ENCODE measurements at regions not wholly inside any gene's neighbourhood (a gene's known extent, or its start where the extent isn't known, plus 50 kb on each side); places are given as distances from the start of the nearest gene placed in this dataset.

DNA sequence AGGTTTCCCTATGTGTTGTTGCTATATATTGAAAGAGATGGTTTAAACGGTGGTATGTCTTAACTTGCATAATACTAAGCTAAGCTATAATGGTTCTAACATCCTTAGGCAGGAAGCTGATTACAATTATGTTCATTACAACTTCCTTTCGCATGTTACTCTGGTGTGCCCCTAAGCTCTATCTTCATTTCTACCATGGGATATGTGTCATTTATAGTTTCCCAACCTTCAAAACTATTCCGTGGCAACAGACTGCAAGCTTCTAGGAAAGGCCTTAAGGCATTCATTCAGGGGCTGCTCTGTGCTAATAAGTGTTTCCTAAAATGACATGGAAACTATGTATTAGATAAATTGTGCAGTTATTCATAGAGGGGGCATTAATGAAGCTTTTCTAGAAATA lies 294.6 kb downstream of the GXYLT1 start:
- TF ChIP-seq, protein P1, sequence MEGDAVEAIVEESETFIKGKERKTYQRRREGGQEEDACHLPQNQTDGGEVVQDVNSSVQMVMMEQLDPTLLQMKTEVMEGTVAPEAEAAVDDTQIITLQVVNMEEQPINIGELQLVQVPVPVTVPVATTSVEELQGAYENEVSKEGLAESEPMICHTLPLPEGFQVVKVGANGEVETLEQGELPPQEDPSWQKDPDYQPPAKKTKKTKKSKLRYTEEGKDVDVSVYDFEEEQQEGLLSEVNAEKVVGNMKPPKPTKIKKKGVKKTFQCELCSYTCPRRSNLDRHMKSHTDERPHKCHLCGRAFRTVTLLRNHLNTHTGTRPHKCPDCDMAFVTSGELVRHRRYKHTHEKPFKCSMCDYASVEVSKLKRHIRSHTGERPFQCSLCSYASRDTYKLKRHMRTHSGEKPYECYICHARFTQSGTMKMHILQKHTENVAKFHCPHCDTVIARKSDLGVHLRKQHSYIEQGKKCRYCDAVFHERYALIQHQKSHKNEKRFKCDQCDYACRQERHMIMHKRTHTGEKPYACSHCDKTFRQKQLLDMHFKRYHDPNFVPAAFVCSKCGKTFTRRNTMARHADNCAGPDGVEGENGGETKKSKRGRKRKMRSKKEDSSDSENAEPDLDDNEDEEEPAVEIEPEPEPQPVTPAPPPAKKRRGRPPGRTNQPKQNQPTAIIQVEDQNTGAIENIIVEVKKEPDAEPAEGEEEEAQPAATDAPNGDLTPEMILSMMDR (IDR thresholded peaks at IDR 0.05), result no peak
- intact Hi-C loops (cut with DNase I), result no loop called here
- peaks cover 10% of the 10 kb centered on the region for H3K9me3 ChIP-seq
- no peaks in the 10 kb centered on the region for H3K4me1 ChIP-seq
- WGBS, 3 donors, result 66 to 71% (median 67%) methylated on average over 3 of the region's 3 CpGs
- no peaks in the 10 kb centered on the region for H3K36me3 ChIP-seq (ENCODE audit: insufficient read depth in 1 of 2, low read depth in 1 of 2)
- no peak overlapping the region for H3K4me3 ChIP-seq
- H3K27me3 ChIP-seq (ENCODE audit: insufficient read depth in 3 of 3, low read length in 2 of 3), result no peaks in the 10 kb centered on the region
- no peak for ATAC-seq
- H3K27ac ChIP-seq, result no peak overlapping the region
- no peak for DNase-seq

DNA sequence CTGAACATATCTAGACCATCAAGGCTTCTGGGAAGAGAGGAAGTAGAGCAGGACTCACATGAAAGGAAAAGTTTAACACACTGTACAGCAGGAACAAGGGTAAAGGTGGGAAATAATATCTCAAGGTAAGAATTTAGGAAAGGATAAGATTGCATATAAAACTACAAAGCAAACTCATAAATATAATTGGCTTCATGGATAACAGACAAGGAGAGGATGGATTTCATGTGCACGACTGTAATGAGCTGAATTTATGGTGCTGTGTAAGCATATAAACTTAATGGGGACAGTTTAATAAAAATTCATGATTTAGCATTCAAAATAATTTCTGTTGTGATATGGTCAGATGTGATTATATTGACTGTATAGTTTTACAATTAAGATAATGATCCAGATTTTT lies 298.0 kb downstream of the GXYLT1 start:
- no peak overlapping the region for H3K4me3 ChIP-seq
- TF ChIP-seq, protein P1 (IDR thresholded peaks at IDR 0.05), result no peak
- H3K9me3 ChIP-seq, result peaks cover 10% of the 10 kb centered on the region
- H3K4me1 ChIP-seq, result no peaks in the 10 kb centered on the region
- H3K27me3 ChIP-seq (ENCODE audit: insufficient read depth in 3 of 3, low read length in 2 of 3), result no peaks in the 10 kb centered on the region
- DNase-seq (no peak), ATAC-seq (no peak)
- no peaks in the 10 kb centered on the region for H3K36me3 ChIP-seq (ENCODE audit: insufficient read depth in 1 of 2, low read depth in 1 of 2)
- 21 to 25% (median 24%) methylated on average over 1 of the region's 1 CpG for WGBS, 3 donors
- H3K27ac ChIP-seq, result no peak overlapping the region
- intact Hi-C loops (cut with DNase I), result no loop called here

DNA sequence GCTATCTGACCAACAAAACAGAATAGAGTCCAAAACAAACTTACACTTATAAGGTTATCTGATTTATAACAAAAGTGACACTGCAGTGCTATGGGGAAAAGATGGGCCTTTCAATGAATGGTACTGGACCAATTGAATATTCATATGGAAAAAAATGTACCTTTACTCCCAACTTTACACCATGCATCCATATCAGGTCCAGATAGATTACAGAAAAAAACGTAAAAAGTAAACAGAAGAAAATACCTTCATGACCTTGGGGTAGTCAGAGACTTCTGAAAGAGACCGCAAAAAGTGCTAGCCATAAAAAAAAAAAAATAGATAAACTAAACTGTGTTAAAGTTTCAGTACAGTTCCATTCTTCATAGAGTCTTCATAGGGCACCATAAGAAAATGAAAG lies 308.3 kb downstream of the GXYLT1 start:
- WGBS, 3 donors, result 85 to 96% (median 88%) methylated on average over 2 of the region's 2 CpGs
- no peak overlapping the region for H3K4me3 ChIP-seq
- no peaks in the 10 kb centered on the region for H3K4me1 ChIP-seq
- H3K27me3 ChIP-seq (ENCODE audit: insufficient read depth in 3 of 3, low read length in 2 of 3), result no peaks in the 10 kb centered on the region
- no peaks in the 10 kb centered on the region for H3K9me3 ChIP-seq
- ATAC-seq (no peak), DNase-seq (no peak)
- no peak overlapping the region for H3K27ac ChIP-seq
- H3K36me3 ChIP-seq (ENCODE audit: insufficient read depth in 1 of 2, low read depth in 1 of 2), result no peaks in the 10 kb centered on the region
- intact Hi-C loops (cut with DNase I), result no loop called here
- TF ChIP-seq, protein P1 (IDR thresholded peaks at IDR 0.05), result no peak

- intact Hi-C loops (cut with DNase I), result no loop called here
- no peak for ATAC-seq
Observed at GRCh38 chr12:41835556-41835955, 309.1 kb downstream of the GXYLT1 start.

GRCh38 chr12:41819948-41820347 lies 324.7 kb downstream of the GXYLT1 start:
- H3K36me3 ChIP-seq (ENCODE audit: insufficient read depth in 1 of 2, low read depth in 1 of 2), result no peaks in the 10 kb centered on the region
- H3K27ac ChIP-seq, result no peak overlapping the region
- TF ChIP-seq, protein P1 (IDR thresholded peaks at IDR 0.05), result no peak
- no peaks in the 10 kb centered on the region for H3K9me3 ChIP-seq
- H3K4me1 ChIP-seq, result no peaks in the 10 kb centered on the region
- intact Hi-C loops (cut with DNase I), result no loop called here
- no peak overlapping the region for H3K4me3 ChIP-seq
- H3K27me3 ChIP-seq (ENCODE audit: insufficient read depth in 3 of 3, low read length in 2 of 3), result no peaks in the 10 kb centered on the region
- WGBS, 3 donors, result 90 to 92% (median 91%) methylated on average over 3 of the region's 3 CpGs
- ATAC-seq (no peak), DNase-seq (no peak)

More at GRCh38 chr12:41835556-41835955, 309.1 kb downstream of the GXYLT1 start:
- TF ChIP-seq, protein P1 (IDR thresholded peaks at IDR 0.05), result no peak
- no peaks in the 10 kb centered on the region for H3K27me3 ChIP-seq (ENCODE audit: insufficient read depth in 3 of 3, low read length in 2 of 3)
- DNase-seq, result no peak
- H3K4me1 ChIP-seq, result no peaks in the 10 kb centered on the region
- no peaks in the 10 kb centered on the region for H3K36me3 ChIP-seq (ENCODE audit: insufficient read depth in 1 of 2, low read depth in 1 of 2)
- no peak overlapping the region for H3K27ac ChIP-seq
- H3K9me3 ChIP-seq, result no peaks in the 10 kb centered on the region
- H3K4me3 ChIP-seq, result no peak overlapping the region

Data from psoas muscle (tissue), 7 donors.